C4-2B (cell line): ENCODE measurements at regions not wholly inside any gene's neighbourhood (a gene's known extent, or its start where the extent isn't known, plus 50 kb on each side); places are given as distances from the start of the nearest gene placed in this dataset.

Experiments
- H3K27ac ChIP-seq: fragments of 450-650 bp; 2 replicates; pipeline ENCODE4 v1.5.1; 2017
- ZFX ChIP-seq: fragments of 450-650 bp; IDR thresholded peaks from 2 replicates; pipeline ENCODE4 v1.6.1; 2017
- TF ChIP-seq, protein P1 (sequence below): fragments of 450-650 bp; conservative IDR thresholded peaks from 2 replicates; pipeline ENCODE4 v1.5.1; 2017; ENCODE audit warnings: mild to moderate bottlenecking

DNA sequence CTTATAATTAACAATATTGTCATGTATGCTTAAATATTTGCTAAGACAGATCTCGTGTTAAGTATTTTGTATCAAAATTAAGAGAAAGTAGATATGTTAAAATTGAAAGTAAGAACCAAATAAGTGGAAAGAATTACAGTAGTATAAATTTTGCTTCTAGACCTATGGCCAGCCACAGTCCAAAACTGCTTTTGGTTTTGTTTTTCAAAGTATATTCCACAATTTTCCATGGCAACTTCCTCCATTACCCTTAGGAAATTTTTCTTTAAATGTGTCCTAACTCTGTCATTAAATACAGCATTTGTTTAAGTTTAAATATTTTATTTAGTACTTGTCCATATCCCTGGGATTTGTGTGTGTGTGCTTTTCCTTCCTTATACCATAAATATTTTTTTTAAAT is 689.0 kb downstream of the DIAPH3 start:
- TF ChIP-seq, protein P1, sequence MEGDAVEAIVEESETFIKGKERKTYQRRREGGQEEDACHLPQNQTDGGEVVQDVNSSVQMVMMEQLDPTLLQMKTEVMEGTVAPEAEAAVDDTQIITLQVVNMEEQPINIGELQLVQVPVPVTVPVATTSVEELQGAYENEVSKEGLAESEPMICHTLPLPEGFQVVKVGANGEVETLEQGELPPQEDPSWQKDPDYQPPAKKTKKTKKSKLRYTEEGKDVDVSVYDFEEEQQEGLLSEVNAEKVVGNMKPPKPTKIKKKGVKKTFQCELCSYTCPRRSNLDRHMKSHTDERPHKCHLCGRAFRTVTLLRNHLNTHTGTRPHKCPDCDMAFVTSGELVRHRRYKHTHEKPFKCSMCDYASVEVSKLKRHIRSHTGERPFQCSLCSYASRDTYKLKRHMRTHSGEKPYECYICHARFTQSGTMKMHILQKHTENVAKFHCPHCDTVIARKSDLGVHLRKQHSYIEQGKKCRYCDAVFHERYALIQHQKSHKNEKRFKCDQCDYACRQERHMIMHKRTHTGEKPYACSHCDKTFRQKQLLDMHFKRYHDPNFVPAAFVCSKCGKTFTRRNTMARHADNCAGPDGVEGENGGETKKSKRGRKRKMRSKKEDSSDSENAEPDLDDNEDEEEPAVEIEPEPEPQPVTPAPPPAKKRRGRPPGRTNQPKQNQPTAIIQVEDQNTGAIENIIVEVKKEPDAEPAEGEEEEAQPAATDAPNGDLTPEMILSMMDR: no peak
- TF ChIP-seq ZFX: no peak
- no peak overlapping the region for H3K27ac ChIP-seq

DNA sequence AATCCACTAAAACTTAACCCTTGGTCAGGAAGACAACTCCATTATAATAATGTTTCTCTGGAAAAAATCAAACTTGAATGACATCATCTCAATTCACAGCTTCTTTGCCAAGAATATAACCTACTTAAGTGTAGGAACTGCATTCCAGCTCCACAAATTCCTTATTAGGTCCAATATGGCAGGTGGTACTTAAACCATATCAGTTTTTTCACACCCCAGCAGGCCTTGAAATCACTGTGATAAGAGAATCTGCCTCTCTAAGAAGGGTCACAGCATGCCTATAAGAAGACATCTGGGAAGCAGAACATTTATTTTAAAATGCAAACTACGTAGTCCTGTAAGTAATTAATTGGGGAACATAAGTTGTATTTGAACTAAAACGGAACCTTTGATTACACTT is 687.8 kb downstream of the DIAPH3 start:
- no peak overlapping the region for H3K27ac ChIP-seq
- TF ChIP-seq ZFX: no peak
- TF ChIP-seq, protein P1: no peak

DNA sequence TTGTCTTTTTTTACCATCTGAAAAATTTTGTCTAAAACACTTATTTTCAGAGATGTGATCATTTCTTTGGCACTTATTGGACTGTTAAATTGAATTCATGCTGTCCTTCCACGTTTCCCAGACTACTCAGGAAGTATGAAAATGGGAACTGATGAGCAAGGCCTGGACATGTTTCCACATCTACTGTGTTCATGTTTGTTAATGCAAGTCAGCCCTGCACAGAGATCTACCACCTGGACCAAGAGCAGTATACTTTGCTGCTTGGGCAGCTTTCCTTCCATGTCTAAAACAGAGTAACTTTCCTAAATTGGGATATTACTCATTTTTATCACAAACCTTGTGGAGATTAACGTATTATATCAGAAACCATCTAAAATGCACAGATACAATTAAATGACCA is 687.4 kb downstream of the DIAPH3 start:
- TF ChIP-seq, protein P1: no peak
- no peak for TF ChIP-seq ZFX
- H3K27ac ChIP-seq: no peak overlapping the region

DNA sequence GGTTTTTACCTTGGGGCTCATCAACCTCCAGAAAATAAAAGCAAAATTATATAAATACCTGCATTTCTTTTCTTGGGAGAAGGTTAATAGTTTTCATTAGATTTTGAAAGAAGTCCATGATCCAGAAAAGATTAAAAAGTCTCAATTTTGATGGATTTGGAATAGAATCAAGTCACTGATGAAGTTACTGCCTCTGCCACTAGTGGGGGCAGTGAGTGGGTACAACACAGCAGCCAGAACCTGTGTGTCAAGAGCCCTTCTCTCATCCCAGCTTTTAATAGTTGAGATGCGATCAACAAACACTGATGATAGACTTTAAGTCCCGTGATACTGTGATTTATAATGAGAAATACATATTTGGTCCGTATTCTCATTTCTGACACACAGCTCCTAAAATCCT is 686.7 kb downstream of the DIAPH3 start:
- TF ChIP-seq, protein P1: peak; percentile 50
- TF ChIP-seq ZFX: no peak
- no peak overlapping the region for H3K27ac ChIP-seq

DNA sequence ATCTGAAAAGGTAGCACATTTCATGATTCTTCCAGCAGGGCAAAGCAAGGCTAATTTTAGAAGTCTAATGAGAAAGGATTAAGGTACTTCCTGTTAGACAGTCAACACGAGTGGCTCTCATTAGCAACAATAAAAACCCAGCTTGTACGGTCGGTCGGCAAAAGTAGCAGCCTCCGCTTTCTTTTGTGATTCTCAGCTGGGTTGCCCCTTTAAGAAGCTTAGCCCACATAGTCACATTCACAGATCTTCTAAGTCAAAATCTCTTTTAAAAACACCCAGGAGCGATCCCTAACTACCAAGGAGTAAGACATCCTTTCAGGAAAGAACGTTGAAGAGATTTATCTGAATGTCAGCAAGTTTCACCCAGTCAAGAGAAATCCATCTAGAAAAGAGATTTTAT is 684.8 kb downstream of the DIAPH3 start:
- no peak overlapping the region for H3K27ac ChIP-seq
- no peak for TF ChIP-seq ZFX
- TF ChIP-seq, protein P1: no peak

DNA sequence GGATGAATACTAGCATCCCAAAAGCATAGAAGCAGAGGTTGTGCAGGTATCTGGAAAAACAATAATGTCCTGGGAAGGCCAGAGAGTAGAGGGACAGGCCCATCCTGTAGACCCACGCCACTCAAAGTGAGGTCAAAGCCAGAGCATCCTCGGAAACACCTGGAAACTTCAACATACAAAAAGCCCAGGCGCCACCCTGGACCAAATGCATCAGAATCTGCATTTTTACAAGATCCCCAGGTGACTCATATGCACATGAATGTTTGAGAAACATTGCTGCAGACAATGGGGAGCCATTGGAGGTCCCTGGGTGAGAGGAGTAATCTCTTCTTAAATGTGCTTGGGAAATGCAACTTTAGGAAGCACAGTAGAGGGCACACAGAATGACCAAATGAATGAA is 684.1 kb downstream of the DIAPH3 start:
- no peak for TF ChIP-seq ZFX
- TF ChIP-seq, protein P1: no peak
- H3K27ac ChIP-seq: no peak overlapping the region

DNA sequence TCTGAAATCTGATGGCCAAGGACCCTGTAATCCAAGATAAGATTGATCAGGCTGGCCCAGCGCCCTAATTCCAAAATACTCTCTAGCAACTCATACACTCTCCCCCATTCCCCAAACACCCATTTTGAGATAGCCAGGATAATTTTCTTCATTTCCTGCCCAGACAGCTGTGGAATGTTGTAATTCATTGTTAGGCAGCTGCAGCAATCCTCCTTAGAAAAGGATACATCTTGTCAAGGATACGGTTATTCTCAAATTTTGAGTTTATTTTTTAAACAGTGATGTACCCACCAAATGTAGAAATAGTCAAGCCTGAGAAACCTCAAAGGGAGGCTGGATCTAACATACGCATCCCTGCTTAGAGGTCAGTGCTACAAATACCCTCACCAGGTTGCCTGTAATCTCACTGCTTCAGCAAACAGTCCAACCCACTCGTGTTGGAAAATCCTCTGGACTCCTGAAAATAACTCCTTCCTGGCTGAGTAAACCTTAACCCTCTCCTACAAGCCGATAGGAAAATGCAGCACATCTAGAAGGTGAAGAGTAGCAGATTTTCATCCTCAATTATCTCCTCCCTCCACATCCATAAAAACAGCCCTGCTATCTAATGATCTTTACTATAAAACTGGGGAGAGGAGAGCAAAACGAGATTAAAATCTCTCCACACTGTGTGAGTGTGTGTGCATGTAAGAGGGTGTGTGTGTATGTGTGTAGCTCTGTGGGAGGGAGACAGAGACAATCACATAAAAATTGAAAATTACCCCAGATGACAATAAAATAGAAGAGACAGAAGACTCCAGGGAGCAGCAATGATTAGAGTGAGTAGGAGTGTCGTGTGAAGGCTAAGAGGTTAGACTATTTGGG is 683.1 kb downstream of the DIAPH3 start:
- no peak overlapping the region for H3K27ac ChIP-seq
- no peak for TF ChIP-seq ZFX
- TF ChIP-seq, protein P1: no peak
